ENCODE measurements at regions not wholly inside any gene's neighbourhood (a gene's known extent, or its start where the extent isn't known, plus 50 kb on each side); places are given as distances from the start of the nearest gene placed in this dataset.

DNA sequence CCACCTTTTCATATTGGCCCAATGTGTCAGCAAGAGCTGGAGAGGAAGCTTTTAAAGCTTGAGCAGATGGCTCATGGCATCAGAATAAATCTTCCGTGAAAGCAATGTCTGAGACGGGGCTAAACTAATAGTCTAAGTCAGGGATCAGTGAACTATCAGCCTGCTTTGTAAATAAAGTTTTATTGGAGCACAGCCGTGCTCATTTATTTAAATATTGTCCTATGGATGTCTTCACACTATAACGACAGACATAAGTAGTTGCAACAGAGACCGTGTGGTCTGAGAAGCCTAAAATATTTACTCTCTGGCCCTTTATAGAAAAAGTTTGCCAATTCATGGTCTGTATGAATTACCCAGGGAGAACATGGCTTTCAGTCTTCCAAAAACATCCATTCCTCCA lies 85.6 kb upstream of the SLC44A1 start:
- Histone ChIP-seq H3K4me1 (ENCODE audit: insufficient read depth, low read length, poor library complexity, severe bottlenecking) (peaks cover 3% of the 10 kb centered on the region), H3K36me3 (ENCODE audit: insufficient read depth, low read length) (no peaks in the 10 kb centered on the region), H3K9me2 (ENCODE audit: insufficient read depth, low read length) (no peaks in the 10 kb centered on the region), H3K9me3 (ENCODE audit: low read length) (no peaks in the 10 kb centered on the region), H3K27ac (ENCODE audit: low read depth, low read length, poor library complexity, severe bottlenecking) (no peak overlapping the region), H3K4me3 (ENCODE audit: low read depth, low read length, poor library complexity, severe bottlenecking) (no peak overlapping the region), H3K79me2 (ENCODE audit: insufficient read depth, low read depth, low read length) (no peaks in the 10 kb centered on the region), H3K4me2 (ENCODE audit: low read length) (no peak overlapping the region), H4K20me1 (ENCODE audit: insufficient read depth, low read length) (no peaks in the 10 kb centered on the region), H2AFZ (ENCODE audit: low read length) (no peak overlapping the region)
- no TSS peak for BruUV-seq (replicated peaks)
- no peak for DNase-seq (ENCODE audit: low spot score)
- ChIA-PET CTCF (ENCODE audit: unreplicated experiment) (interaction anchor here (1.3 kb wide), 1 partner anchor 256 kb away, joined by 5 read pairs; no protein-coding TSS in a partner anchor), POLR2A (interaction anchor here (0.6 to 1.5 kb wide), 5 partner anchors 240 to 364 kb away, joined by 3 to 5 read pairs (median 4); no protein-coding TSS in a partner anchor)
- TF ChIP-seq EZH2phosphoT487 (IDR thresholded peaks at IDR 0.05; ENCODE audit: borderline replicate concordance, low read depth, low read length): no peak
- TF ChIP-seq, protein P1, sequence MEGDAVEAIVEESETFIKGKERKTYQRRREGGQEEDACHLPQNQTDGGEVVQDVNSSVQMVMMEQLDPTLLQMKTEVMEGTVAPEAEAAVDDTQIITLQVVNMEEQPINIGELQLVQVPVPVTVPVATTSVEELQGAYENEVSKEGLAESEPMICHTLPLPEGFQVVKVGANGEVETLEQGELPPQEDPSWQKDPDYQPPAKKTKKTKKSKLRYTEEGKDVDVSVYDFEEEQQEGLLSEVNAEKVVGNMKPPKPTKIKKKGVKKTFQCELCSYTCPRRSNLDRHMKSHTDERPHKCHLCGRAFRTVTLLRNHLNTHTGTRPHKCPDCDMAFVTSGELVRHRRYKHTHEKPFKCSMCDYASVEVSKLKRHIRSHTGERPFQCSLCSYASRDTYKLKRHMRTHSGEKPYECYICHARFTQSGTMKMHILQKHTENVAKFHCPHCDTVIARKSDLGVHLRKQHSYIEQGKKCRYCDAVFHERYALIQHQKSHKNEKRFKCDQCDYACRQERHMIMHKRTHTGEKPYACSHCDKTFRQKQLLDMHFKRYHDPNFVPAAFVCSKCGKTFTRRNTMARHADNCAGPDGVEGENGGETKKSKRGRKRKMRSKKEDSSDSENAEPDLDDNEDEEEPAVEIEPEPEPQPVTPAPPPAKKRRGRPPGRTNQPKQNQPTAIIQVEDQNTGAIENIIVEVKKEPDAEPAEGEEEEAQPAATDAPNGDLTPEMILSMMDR (conservative IDR thresholded peaks at IDR 0.05; ENCODE audit: low read length): no peak
- intact Hi-C loops (cut with micrococcal nuclease; ENCODE audit: unreplicated experiment): loop anchor here (1.0 kb wide), 1 partner anchor 256 kb away; no protein-coding TSS in a partner anchor

DNA sequence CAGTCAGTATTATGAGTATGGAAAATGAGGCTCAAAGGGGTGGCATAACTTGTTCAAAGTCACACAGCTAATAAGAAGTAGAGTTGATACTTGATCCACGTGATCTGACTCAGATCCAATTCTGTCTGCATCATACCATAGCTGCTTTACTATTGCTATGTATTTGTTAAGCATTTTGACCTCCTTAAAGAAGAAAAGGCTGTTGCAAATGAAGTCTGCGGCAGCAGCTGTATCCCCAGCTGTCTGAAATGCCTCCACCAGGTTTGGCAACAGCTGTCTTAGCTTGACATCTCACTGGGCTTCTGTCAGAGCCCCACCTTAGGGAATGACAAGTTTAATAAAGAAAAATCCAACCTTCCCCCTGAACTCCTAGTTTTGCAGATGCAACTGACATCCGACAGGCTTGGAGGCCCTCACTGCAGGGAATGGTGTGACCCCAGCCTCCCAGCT lies 75.6 kb upstream of the SLC44A1 start:
- H2AFZ ChIP-seq (ENCODE audit: low read length): no peak overlapping the region
- H4K20me1 ChIP-seq (ENCODE audit: insufficient read depth, low read length): no peaks in the 10 kb centered on the region
- no peaks in the 10 kb centered on the region for H3K79me2 ChIP-seq (ENCODE audit: insufficient read depth, low read depth, low read length)
- no peaks in the 10 kb centered on the region for H3K9me3 ChIP-seq (ENCODE audit: low read length)
- POLR2A ChIA-PET: interaction anchor here (1.0 kb wide), 1 partner anchor 17 kb away, joined by 3 read pairs; no protein-coding TSS in a partner anchor
- no peak overlapping the region for H3K27ac ChIP-seq (ENCODE audit: low read depth, low read length, poor library complexity, severe bottlenecking)
- intact Hi-C loops (cut with micrococcal nuclease; ENCODE audit: unreplicated experiment): loop anchor here (5.0 kb wide), 1 partner anchor 48 kb away; no protein-coding TSS in a partner anchor
- DNase-seq (ENCODE audit: low spot score): no peak
- no peaks in the 10 kb centered on the region for H3K4me1 ChIP-seq (ENCODE audit: insufficient read depth, low read length, poor library complexity, severe bottlenecking)
- CTCF ChIA-PET (ENCODE audit: unreplicated experiment): interaction anchor here (0.7 kb wide), 1 partner anchor 390 kb away, joined by 3 read pairs; no protein-coding TSS in a partner anchor
- H3K4me3 ChIP-seq (ENCODE audit: low read depth, low read length, poor library complexity, severe bottlenecking): no peak overlapping the region
- no peaks in the 10 kb centered on the region for H3K9me2 ChIP-seq (ENCODE audit: insufficient read depth, low read length)
- BruUV-seq (replicated peaks): no TSS peak
- TF ChIP-seq, protein P1 (conservative IDR thresholded peaks at IDR 0.05; ENCODE audit: low read length): no peak
- no peak for TF ChIP-seq EZH2phosphoT487 (IDR thresholded peaks at IDR 0.05; ENCODE audit: borderline replicate concordance, low read depth, low read length)
- H3K4me2 ChIP-seq (ENCODE audit: low read length): no peak overlapping the region
- no peaks in the 10 kb centered on the region for H3K36me3 ChIP-seq (ENCODE audit: insufficient read depth, low read length)

DNA sequence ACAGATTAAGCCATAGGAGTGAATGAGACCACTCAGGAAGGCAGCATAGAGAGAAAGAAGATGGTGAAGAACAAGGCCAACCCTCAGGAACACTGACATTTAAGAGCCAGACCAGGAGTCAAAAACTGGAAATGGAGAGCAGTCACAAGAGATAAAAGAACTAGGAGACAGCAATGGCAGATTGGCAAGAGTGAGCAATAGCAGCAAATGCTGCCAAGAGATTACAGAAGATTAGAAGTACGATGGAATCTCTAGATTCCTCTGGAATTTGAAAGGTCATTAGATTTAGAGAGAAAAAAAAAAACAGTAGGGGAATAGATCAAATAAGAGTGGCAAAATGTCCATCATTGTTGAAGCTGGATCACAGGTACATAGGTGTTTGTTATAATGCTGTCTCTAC lies 73.4 kb upstream of the SLC44A1 start:
- Histone ChIP-seq H3K4me1 (ENCODE audit: insufficient read depth, low read length, poor library complexity, severe bottlenecking) (no peaks in the 10 kb centered on the region), H4K20me1 (ENCODE audit: insufficient read depth, low read length) (no peaks in the 10 kb centered on the region), H3K4me3 (ENCODE audit: low read depth, low read length, poor library complexity, severe bottlenecking) (no peak overlapping the region), H3K27ac (ENCODE audit: low read depth, low read length, poor library complexity, severe bottlenecking) (no peak overlapping the region), H2AFZ (ENCODE audit: low read length) (no peak overlapping the region), H3K79me2 (ENCODE audit: insufficient read depth, low read depth, low read length) (no peaks in the 10 kb centered on the region), H3K36me3 (ENCODE audit: insufficient read depth, low read length) (no peaks in the 10 kb centered on the region), H3K9me3 (ENCODE audit: low read length) (no peaks in the 10 kb centered on the region), H3K4me2 (ENCODE audit: low read length) (no peak overlapping the region), H3K9me2 (ENCODE audit: insufficient read depth, low read length) (no peaks in the 10 kb centered on the region)
- CTCF ChIA-PET (ENCODE audit: unreplicated experiment): no interaction called here
- POLR2A ChIA-PET: no interaction called here
- intact Hi-C loops (cut with micrococcal nuclease; ENCODE audit: unreplicated experiment): no loop called here
- no peak for DNase-seq (ENCODE audit: low spot score)
- TF ChIP-seq, protein P1 (conservative IDR thresholded peaks at IDR 0.05; ENCODE audit: low read length): no peak
- no peak for TF ChIP-seq EZH2phosphoT487 (IDR thresholded peaks at IDR 0.05; ENCODE audit: borderline replicate concordance, low read depth, low read length)
- BruUV-seq (replicated peaks): no TSS peak

Measured in OCI-LY7 (cell line).